Sigmoid colon (tissue), 6 donors: ENCODE measurements at regions not wholly inside any gene's neighbourhood (a gene's known extent, or its start where the extent isn't known, plus 50 kb on each side); places are given as distances from the start of the nearest gene placed in this dataset.
"Not testable (repeated sequence)": the region's sequence is repeated elsewhere in the genome, so short reads cannot be mapped to it uniquely, and the experiment has no call there.

ENCODE experiments used
- DNase-seq: peaks from one replicate; pipeline ENCODE4 v3.0.0-alpha.2; 2019
- H3K27ac ChIP-seq, 4 donors: fragments of 200-600 bp; sonication (generic); one replicate each; pipeline ENCODE4 v1.5.1; 2016 to 2019; ENCODE audit warnings: mild to moderate bottlenecking in 1 of 4
- H3K27me3 ChIP-seq, 3 donors: fragments of 200-600 bp; sonication (generic); one replicate each; pipeline ENCODE4 v1.5.1; 2019; ENCODE audit warnings: mild to moderate bottlenecking in 1 of 3
- H3K36me3 ChIP-seq, 4 donors: fragments of 200-600 bp; sonication (generic); one replicate each; pipeline ENCODE4 v1.5.1; 2016 to 2019
- H3K4me1 ChIP-seq, 4 donors: fragments of 200-600 bp; sonication (generic); one replicate each; pipeline ENCODE4 v1.5.1; 2017 to 2019
- H3K4me3 ChIP-seq, 4 donors: fragments of 200-600 bp; sonication (generic); one replicate each; pipeline ENCODE4 v1.5.1; 2017 to 2019; ENCODE audit warnings: mild to moderate bottlenecking in 2 of 4, moderate library complexity in 1 of 4
- H3K9me3 ChIP-seq, 4 donors: fragments of 200-600 bp in 3 of 4; sonication (generic) in 3 of 4; one replicate each; pipeline versions ENCODE4 v1.5.1 to v1.6.1; 2013 to 2019
- EP300 ChIP-seq, 4 donors: sonication (generic); formaldehyde crosslinking; IDR thresholded peaks; one replicate each; pipeline ENCODE4 v1.6.1; 2017; ENCODE audit warnings: antibody characterized with exemption in 4 of 4
- POLR2A ChIP-seq, 2 donors: fragments of 450-650 bp; IDR thresholded peaks; one replicate each; pipeline ENCODE4 v1.6.1; 2016; ENCODE audit warnings: antibody characterized with exemption in 2 of 2, mild to moderate bottlenecking in 2 of 2, moderate library complexity in 2 of 2
- POLR2AphosphoS5 ChIP-seq, 4 donors: sonication (generic); formaldehyde crosslinking; IDR thresholded peaks; one replicate each; pipeline ENCODE4 v1.6.1; 2017; ENCODE audit warnings: antibody characterized with exemption in 4 of 4
- WGBS, 2 donors: extraction: QIAGEN DNeasy Blood & Tissue Kit; methylation state at CpG; one replicate each; pipeline ENCODE4 v1.1.7; 2013; 5-methylcytosine and 5-hydroxymethylcytosine counted together
- intact Hi-C: fragments of 100-400 bp; cut with DNase I; formaldehyde crosslinking; loops from one replicate; pipeline ENCODE4 v1.15.1; 2023
- TF ChIP-seq, protein P1 (sequence below), 4 experiments: fragments of 450-650 bp in 3 of 4; fragments of 200-600 bp in 1 of 4; IDR thresholded peaks; one replicate each; pipeline ENCODE4 v1.5.1; 2016 to 2019; ENCODE audit warnings: antibody characterized with exemption in 4 of 4, mild to moderate bottlenecking in 3 of 4, moderate library complexity in 2 of 4
- donor health status: healthy with polysubstance abuse.
- donor health status: healthy.

GRCh38 chr1:178665579-178665978, 59.5 kb upstream of the RALGPS2 start:
- 55 to 80% methylated on average over 1 of the region's 1 CpG for WGBS, 2 donors

DNA sequence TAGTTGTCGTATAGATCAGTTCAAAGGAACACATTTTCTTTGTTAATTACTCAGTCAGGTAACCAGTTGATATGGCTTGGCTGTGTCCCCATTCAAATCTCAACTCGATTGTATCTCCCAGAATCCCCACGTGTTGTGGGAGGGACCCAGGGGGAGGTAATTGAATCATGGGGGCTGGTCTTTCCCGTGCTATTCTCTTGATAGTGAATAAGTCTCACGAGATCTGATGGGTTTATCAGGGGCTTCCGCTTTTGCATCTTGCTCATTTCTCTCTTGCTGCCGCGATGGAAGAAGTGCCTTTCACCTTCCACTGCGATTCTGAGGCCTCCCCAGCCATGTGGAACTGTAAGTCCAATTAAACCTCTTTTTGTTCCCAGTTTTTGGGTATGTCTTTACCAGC, 58.2 kb upstream of the RALGPS2 start:
- 77 to 87% methylated on average over 9 of the region's 9 CpGs for WGBS, 2 donors

More at GRCh38 chr1:178665579-178665978, 59.5 kb upstream of the RALGPS2 start:
- no peak overlapping the region for H3K27ac ChIP-seq
- intact Hi-C loops, result no loop called here
- no peak for DNase-seq
- no peaks in the 10 kb centered on the region for H3K27me3 ChIP-seq
- no peak for TF ChIP-seq POLR2A (IDR thresholded peaks at IDR 0.05)
- TF ChIP-seq POLR2AphosphoS5 (IDR thresholded peaks at IDR 0.05), result no peak
- TF ChIP-seq, protein P1, sequence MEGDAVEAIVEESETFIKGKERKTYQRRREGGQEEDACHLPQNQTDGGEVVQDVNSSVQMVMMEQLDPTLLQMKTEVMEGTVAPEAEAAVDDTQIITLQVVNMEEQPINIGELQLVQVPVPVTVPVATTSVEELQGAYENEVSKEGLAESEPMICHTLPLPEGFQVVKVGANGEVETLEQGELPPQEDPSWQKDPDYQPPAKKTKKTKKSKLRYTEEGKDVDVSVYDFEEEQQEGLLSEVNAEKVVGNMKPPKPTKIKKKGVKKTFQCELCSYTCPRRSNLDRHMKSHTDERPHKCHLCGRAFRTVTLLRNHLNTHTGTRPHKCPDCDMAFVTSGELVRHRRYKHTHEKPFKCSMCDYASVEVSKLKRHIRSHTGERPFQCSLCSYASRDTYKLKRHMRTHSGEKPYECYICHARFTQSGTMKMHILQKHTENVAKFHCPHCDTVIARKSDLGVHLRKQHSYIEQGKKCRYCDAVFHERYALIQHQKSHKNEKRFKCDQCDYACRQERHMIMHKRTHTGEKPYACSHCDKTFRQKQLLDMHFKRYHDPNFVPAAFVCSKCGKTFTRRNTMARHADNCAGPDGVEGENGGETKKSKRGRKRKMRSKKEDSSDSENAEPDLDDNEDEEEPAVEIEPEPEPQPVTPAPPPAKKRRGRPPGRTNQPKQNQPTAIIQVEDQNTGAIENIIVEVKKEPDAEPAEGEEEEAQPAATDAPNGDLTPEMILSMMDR (IDR thresholded peaks at IDR 0.05), result no peak
- TF ChIP-seq EP300 (IDR thresholded peaks at IDR 0.05), result no peak
- no peaks in the 10 kb centered on the region for H3K4me1 ChIP-seq
- H3K4me3 ChIP-seq, result no peak overlapping the region
- no peaks in the 10 kb centered on the region for H3K36me3 ChIP-seq
- H3K9me3 ChIP-seq, result no peaks in the 10 kb centered on the region

GRCh38 chr1:178672434-178672833, 52.6 kb upstream of the RALGPS2 start:
- DNase-seq, result no peak
- TF ChIP-seq EP300 (IDR thresholded peaks at IDR 0.05), result no peak
- intact Hi-C loops, result no loop called here
- no peaks in the 10 kb centered on the region for H3K27me3 ChIP-seq
- no peak overlapping the region for H3K4me3 ChIP-seq
- peaks cover 0 to 4% (median 1%) of the 10 kb centered on the region in 4 donors for H3K9me3 ChIP-seq
- H3K27ac ChIP-seq, result no peak overlapping the region
- no peaks in the 10 kb centered on the region for H3K36me3 ChIP-seq
- H3K4me1 ChIP-seq, result no peaks in the 10 kb centered on the region

More for the DNA sequence above, 58.2 kb upstream of the RALGPS2 start:
- DNase-seq, H3K27ac ChIP-seq, H3K4me1 ChIP-seq, H3K9me3 ChIP-seq, intact Hi-C loops, H3K36me3 ChIP-seq, H3K4me3 ChIP-seq, H3K27me3 ChIP-seq: not testable (repeated sequence)

GRCh38 chr1:178674559-178674958, 50.5 kb upstream of the RALGPS2 start:
- H3K36me3 ChIP-seq, intact Hi-C loops, DNase-seq, H3K27ac ChIP-seq, H3K4me3 ChIP-seq, H3K4me1 ChIP-seq, H3K27me3 ChIP-seq, H3K9me3 ChIP-seq: not testable (repeated sequence)
- 51 to 78% methylated on average over 1 of the region's 1 CpG for WGBS, 2 donors
